ENCODE measurements at regions not wholly inside any gene's neighbourhood (a gene's known extent, or its start where the extent isn't known, plus 50 kb on each side); places are given as distances from the start of the nearest gene placed in this dataset.

DNA sequence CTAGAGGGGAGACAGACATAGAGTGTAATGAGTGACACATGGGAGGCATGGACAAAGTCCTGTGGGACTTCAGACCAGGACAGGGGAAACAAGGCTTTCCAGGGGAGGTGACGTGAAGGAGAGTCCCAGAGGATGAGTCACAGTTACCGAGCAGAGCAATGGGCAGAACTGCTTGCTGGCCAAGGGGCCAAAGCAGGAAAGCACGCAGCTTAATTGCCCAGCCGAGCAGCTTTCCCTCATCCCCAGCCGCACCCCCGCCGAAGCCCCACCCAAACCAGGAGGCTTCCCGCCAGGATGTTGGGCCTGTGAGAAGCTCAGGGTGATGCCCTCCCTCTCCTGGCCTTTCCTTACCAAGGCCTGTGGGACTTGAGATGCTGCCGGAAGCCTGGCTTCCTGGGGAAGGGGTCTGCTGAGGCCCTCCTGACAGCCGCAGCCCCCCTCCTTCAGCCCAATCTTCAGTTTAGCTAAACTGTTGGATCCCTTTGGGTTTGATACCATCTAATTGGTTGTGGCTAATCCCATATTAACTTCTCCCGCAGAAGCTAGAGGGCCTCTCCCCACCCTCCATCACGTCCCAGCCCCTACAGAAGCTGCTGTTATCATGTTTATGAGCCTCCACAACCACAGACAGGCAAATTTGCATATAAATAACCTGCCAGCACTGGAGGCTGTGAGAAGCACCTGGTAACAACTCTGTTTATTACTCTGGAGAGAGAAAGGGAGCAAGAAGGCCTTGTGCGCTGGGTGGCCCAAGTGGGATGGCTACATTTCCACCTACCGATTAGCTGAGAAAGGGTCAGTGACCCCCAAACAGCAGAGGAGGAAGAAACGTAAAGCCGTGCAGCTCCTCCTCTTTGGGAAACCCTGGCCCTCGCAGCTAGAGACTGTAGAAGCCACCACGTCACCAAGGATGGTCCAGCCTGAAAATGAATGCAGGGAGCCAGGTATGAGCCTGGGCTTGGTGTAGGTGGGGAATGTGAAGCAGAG lies 80.0 kb downstream of the TRIM29 start:
- TF ChIP-seq, protein P1, sequence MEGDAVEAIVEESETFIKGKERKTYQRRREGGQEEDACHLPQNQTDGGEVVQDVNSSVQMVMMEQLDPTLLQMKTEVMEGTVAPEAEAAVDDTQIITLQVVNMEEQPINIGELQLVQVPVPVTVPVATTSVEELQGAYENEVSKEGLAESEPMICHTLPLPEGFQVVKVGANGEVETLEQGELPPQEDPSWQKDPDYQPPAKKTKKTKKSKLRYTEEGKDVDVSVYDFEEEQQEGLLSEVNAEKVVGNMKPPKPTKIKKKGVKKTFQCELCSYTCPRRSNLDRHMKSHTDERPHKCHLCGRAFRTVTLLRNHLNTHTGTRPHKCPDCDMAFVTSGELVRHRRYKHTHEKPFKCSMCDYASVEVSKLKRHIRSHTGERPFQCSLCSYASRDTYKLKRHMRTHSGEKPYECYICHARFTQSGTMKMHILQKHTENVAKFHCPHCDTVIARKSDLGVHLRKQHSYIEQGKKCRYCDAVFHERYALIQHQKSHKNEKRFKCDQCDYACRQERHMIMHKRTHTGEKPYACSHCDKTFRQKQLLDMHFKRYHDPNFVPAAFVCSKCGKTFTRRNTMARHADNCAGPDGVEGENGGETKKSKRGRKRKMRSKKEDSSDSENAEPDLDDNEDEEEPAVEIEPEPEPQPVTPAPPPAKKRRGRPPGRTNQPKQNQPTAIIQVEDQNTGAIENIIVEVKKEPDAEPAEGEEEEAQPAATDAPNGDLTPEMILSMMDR (IDR thresholded peaks at IDR 0.05) = no peak
- TF ChIP-seq POLR2A (IDR thresholded peaks at IDR 0.05) (no peak), EP300 (IDR thresholded peaks at IDR 0.05) (no peak), POLR2AphosphoS5 (IDR thresholded peaks at IDR 0.05) (no peak)
